ENCODE measurements at regions not wholly inside any gene's neighbourhood (a gene's known extent, or its start where the extent isn't known, plus 50 kb on each side); places are given as distances from the start of the nearest gene placed in this dataset.
"Not testable (repeated sequence)": the region's sequence is repeated elsewhere in the genome, so short reads cannot be mapped to it uniquely, and the experiment has no call there.

GRCh38 chr2:7749895-7750559, 832.8 kb downstream of the RNF144A start:
- DNase-seq (ENCODE audit: low read depth): no peak
- TF ChIP-seq, protein P1, sequence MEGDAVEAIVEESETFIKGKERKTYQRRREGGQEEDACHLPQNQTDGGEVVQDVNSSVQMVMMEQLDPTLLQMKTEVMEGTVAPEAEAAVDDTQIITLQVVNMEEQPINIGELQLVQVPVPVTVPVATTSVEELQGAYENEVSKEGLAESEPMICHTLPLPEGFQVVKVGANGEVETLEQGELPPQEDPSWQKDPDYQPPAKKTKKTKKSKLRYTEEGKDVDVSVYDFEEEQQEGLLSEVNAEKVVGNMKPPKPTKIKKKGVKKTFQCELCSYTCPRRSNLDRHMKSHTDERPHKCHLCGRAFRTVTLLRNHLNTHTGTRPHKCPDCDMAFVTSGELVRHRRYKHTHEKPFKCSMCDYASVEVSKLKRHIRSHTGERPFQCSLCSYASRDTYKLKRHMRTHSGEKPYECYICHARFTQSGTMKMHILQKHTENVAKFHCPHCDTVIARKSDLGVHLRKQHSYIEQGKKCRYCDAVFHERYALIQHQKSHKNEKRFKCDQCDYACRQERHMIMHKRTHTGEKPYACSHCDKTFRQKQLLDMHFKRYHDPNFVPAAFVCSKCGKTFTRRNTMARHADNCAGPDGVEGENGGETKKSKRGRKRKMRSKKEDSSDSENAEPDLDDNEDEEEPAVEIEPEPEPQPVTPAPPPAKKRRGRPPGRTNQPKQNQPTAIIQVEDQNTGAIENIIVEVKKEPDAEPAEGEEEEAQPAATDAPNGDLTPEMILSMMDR (IDR thresholded peaks at IDR 0.05; ENCODE audit: low read length, missing control alignments): no peak
- no peak overlapping the region for H3K4me3 ChIP-seq (replicated peaks; ENCODE audit: low read depth, low read length)

- no peak for DNase-seq (ENCODE audit: low read depth)
- TF ChIP-seq, protein P1 (IDR thresholded peaks at IDR 0.05; ENCODE audit: low read length, missing control alignments): no peak
- H3K4me3 ChIP-seq (replicated peaks; ENCODE audit: low read depth, low read length): no peak overlapping the region
Observed at GRCh38 chr2:7752291-7752690, 835.1 kb downstream of the RNF144A start.

DNA sequence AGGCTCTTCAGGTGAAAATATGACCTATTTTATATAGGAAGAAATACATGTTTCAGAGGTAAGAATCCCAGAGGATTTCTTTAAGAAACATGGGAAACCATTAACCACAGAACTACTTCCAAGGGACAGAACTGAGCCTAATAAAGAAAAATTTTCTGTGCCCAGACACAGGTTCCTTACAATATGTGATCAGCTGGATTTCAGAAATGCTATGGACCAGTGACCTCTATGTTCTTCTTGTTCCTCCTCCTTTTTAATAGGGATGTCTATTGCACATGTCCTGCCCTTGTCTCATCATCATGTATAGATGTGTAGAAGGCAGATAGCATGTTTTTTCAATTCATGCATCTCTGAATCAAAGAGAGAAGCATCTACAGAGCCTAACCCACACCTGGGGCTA, 836.6 kb downstream of the RNF144A start:
- no peak overlapping the region for H3K4me3 ChIP-seq (replicated peaks; ENCODE audit: low read depth, low read length)
- DNase-seq (ENCODE audit: low read depth): no peak
- TF ChIP-seq, protein P1 (IDR thresholded peaks at IDR 0.05; ENCODE audit: low read length, missing control alignments): no peak

DNA sequence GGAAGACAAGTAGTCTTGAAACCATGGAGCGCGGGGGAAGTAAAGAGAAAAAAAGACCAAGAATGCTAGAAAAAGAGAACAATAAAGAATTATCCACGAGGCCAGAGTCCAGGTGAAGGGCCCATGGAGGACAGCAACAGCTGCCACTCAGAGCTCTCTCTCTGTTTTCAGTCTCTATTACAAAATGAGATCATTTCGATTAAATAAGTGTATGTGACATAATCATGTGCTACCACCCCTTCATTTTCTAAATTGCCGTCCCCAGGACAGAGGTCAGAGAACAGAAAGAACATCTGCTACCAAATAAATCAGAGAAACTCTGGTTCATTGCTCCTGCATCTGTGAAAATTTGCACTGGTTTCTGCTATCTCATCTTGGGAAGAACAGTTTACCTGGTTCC, 838.7 kb downstream of the RNF144A start:
- TF ChIP-seq, protein P1 (IDR thresholded peaks at IDR 0.05; ENCODE audit: low read length, missing control alignments): no peak
- no peak for DNase-seq (ENCODE audit: low read depth)
- H3K4me3 ChIP-seq (replicated peaks; ENCODE audit: low read depth, low read length): no peak overlapping the region

GRCh38 chr2:7758073-7758759, 841.0 kb downstream of the RNF144A start:
- no peak for DNase-seq (ENCODE audit: low read depth)
- TF ChIP-seq, protein P1 (IDR thresholded peaks at IDR 0.05; ENCODE audit: low read length, missing control alignments): no peak
- H3K4me3 ChIP-seq (replicated peaks; ENCODE audit: low read depth, low read length): no peak overlapping the region

DNA sequence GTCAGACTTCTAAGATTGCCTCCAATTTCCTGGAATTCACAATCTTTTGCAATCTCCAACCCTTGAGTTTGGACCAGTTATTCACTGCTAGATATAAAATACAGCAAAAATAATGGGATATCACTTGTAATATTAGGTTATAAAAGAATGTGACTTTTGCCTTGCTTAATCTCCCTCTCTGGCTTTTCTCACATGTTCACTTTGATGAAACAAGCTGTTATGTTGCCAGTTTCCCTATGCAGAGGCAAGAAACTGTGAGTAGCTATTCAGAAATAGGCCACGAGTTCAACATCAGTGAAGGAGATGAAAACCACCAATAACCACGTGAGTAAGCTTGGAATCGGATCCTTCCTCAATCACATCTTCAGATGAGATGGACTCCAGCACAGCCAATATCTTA, 842.7 kb downstream of the RNF144A start:
- H3K4me3 ChIP-seq (replicated peaks; ENCODE audit: low read depth, low read length): no peak overlapping the region
- no peak for DNase-seq (ENCODE audit: low read depth)
- TF ChIP-seq, protein P1 (IDR thresholded peaks at IDR 0.05; ENCODE audit: low read length, missing control alignments): no peak

- not testable (repeated sequence) for DNase-seq (ENCODE audit: low read depth); H3K4me3 ChIP-seq (replicated peaks; ENCODE audit: low read depth, low read length)
Observed at GRCh38 chr2:7763418-7763817, 846.2 kb downstream of the RNF144A start.

Measured in fibroblast of pulmonary artery (primary cell).